ENCODE measurements at regions not wholly inside any gene's neighbourhood (a gene's known extent, or its start where the extent isn't known, plus 50 kb on each side); places are given as distances from the start of the nearest gene placed in this dataset.

- Histone ChIP-seq H3K27me3 (ENCODE audit: control insufficient read depth in 4 of 4, insufficient read depth in 4 of 4, low read length in 3 of 4) (no peaks in the 10 kb centered on the region), H3K4me1 (ENCODE audit: control insufficient read depth in 4 of 4, insufficient read depth in 4 of 4, low read length in 3 of 4) (no peaks in the 10 kb centered on the region), H3K27ac (ENCODE audit: low read depth in 1 of 2, low read length in 2 of 2) (no peak overlapping the region), H3K4me3 (ENCODE audit: low read depth in 1 of 3, low read length in 3 of 3) (no peak overlapping the region), H3K36me3 (ENCODE audit: control insufficient read depth in 4 of 4, insufficient read depth in 3 of 4, low read depth in 1 of 4, low read length in 3 of 4) (no peaks in the 10 kb centered on the region), H3K9ac (ENCODE audit: low read depth in 1 of 2, low read length in 2 of 2) (no peak overlapping the region), H3K9me3 (ENCODE audit: control insufficient read depth in 4 of 4, low read length in 3 of 4) (no peaks in the 10 kb centered on the region)
- TF ChIP-seq YY1 (IDR thresholded peaks at IDR 0.05) (no peak), TAF1 (conservative IDR thresholded peaks at IDR 0.05) (no peak), ZBTB33 (IDR thresholded peaks at IDR 0.05) (no peak), SP1 (IDR thresholded peaks at IDR 0.05) (no peak), ATF3 (IDR thresholded peaks at IDR 0.05) (no peak), EGR1 (IDR thresholded peaks at IDR 0.05; ENCODE audit: low read depth in 2 of 2) (no peak), HNF4G (IDR thresholded peaks at IDR 0.05) (no peak), MAX (IDR thresholded peaks at IDR 0.05) (no peak), CTCF (IDR thresholded peaks at IDR 0.05; ENCODE audit: low read depth, low read length, missing input control) (no peak), RAD21 (IDR thresholded peaks at IDR 0.05) (no peak), REST (IDR thresholded peaks at IDR 0.05) (no peak), HNF4A (conservative IDR thresholded peaks at IDR 0.05) (no peak), GABPA (IDR thresholded peaks at IDR 0.05 in 1 of 2, conservative IDR thresholded peaks at IDR 0.05 in 1 of 2) (no peak), JUND (IDR thresholded peaks at IDR 0.05) (no peak), NR2F2 (IDR thresholded peaks at IDR 0.05) (no peak), FOXA2 (IDR thresholded peaks at IDR 0.05) (no peak), RXRA (IDR thresholded peaks at IDR 0.05) (no peak), FOXA1 (IDR thresholded peaks at IDR 0.05) (no peak)
- DNase-seq (ENCODE audit: low spot score): no peak
- 83% methylated on average over 3 of the region's 3 CpGs for WGBS
Measured at GRCh38 chr1:188325211-188325610, 1496.5 kb downstream of the PLA2G4A start.

All from liver (tissue), 8 donors.